GM12878 (cell line): ENCODE measurements at regions not wholly inside any gene's neighbourhood (a gene's known extent, or its start where the extent isn't known, plus 50 kb on each side); places are given as distances from the start of the nearest gene placed in this dataset.

Source experiments
- ATAC-seq: fragments of 200-7000 bp; cut with Tn5 transposase; 3 replicates; pipeline ENCODE4 v1.9.1; 2020; ENCODE audit warnings: mild to moderate bottlenecking, moderate library complexity
- BruUV-seq: library from RNA; stranded (reverse); fragments of 400-500 nt; replicated peaks from 2 replicates; lab custom pipeline; 2021; lab: Mats Ljungman, UMichigan
- CTCF ChIA-PET: fragments of 300-600 bp; sonication (Branson Sonifier 250); formaldehyde crosslinking; extraction: SDS; loops from one replicate; lab custom pipeline; 2021; ENCODE audit warnings: inconsistent platforms; lab: Yijun Ruan, JAX
- POLR2A ChIA-PET: fragments of 350-600 bp; formaldehyde crosslinking; extraction: SDS; loops from one replicate; lab custom pipeline; 2021; ENCODE audit warnings: inconsistent platforms; lab: Charles Lee
- RAD21 ChIA-PET: fragments of 300-600 bp; sonication (Branson Sonifier 250); formaldehyde crosslinking; loops from one replicate; lab custom pipeline; 2023; ENCODE audit warnings: antibody characterized with exemption; ENCODE audit not compliant: unreplicated experiment; lab: Charles Lee
- SMC1A ChIA-PET: fragments of 300-600 bp; sonication (Branson Sonifier 250); formaldehyde crosslinking; loops from one replicate; lab custom pipeline; 2023; ENCODE audit not compliant: unreplicated experiment, uncharacterized antibody; lab: Charles Lee
- DNase-seq: peaks from one replicate; pipeline ENCODE4 v3.0.0-alpha.2; 2011; ENCODE audit warnings: low read depth, low spot score
- FAIRE-seq: peaks from 3 replicates; lab custom pipeline; 2011; peaks lifted over from hg19 to GRCh38; lab: Jason Lieb, UNC
- H2AFZ ChIP-seq: 2 replicates; pipeline ENCODE4 v1.6.0; 2011; ENCODE audit warnings: low read depth, low read length, control low read depth; ENCODE audit not compliant: control insufficient read depth
- H3K27ac ChIP-seq: 2 replicates; pipeline ENCODE4 v1.5.1; 2011; ENCODE audit warnings: control low read depth; ENCODE audit not compliant: control insufficient read depth, insufficient read depth
- H3K27me3 ChIP-seq, 2 experiments: replicated peaks in 1 of 2; 2 replicates each; pipeline versions ENCODE4 v1.6.0 to v1.6.1; 2011; ENCODE audit warnings: low read length in 1 of 2; ENCODE audit not compliant: control insufficient read depth in 2 of 2, insufficient read depth in 2 of 2
- H3K36me3 ChIP-seq, 2 experiments: 2 replicates each; pipeline ENCODE4 v1.5.1; 2011; ENCODE audit warnings: low read length in 1 of 2; ENCODE audit not compliant: control insufficient read depth in 2 of 2, insufficient read depth in 2 of 2
- H3K4me1 ChIP-seq: 2 replicates; pipeline ENCODE4 v1.6.1; 2011; ENCODE audit warnings: mild to moderate bottlenecking, low read length, moderate library complexity, mixed read lengths; ENCODE audit not compliant: control insufficient read depth, insufficient read depth
- H3K4me2 ChIP-seq: 2 replicates; pipeline ENCODE4 v1.6.0; 2011; ENCODE audit warnings: control low read depth; ENCODE audit not compliant: control insufficient read depth, insufficient read depth
- H3K4me3 ChIP-seq: fragments of 200-600 bp; sonication (generic); 2 replicates; pipeline ENCODE4 v1.5.1; 2016
- H3K79me2 ChIP-seq: 2 replicates; pipeline ENCODE4 v1.6.0; 2011; ENCODE audit warnings: low read length; ENCODE audit not compliant: control insufficient read depth, insufficient read depth
- H3K9ac ChIP-seq: 2 replicates; pipeline ENCODE4 v1.8.0; 2011; ENCODE audit warnings: low read length, control low read depth, mixed read lengths; ENCODE audit not compliant: control insufficient read depth, insufficient read depth
- H3K9me3 ChIP-seq: replicated peaks from 3 replicates; pipeline ENCODE4 v1.5.1; 2011; ENCODE audit warnings: mild to moderate bottlenecking, low read length; ENCODE audit not compliant: control insufficient read depth, insufficient read depth
- H4K20me1 ChIP-seq: 2 replicates; pipeline ENCODE4 v1.6.0; 2011; ENCODE audit not compliant: control insufficient read depth, insufficient read depth
- BHLHE40 ChIP-seq, 2 experiments: fragments of 450-650 bp in 1 of 2; IDR thresholded peaks; 2 replicates each; pipeline ENCODE4 v1.6.1; 2011 to 2017; ENCODE audit warnings: low read depth in 2 of 2, borderline replicate concordance in 1 of 2, improper control_type of control experiment in 1 of 2, low read length in 1 of 2, mild to moderate bottlenecking in 1 of 2
- EED ChIP-seq: sonication (generic); IDR thresholded peaks from 2 replicates; pipeline ENCODE4 v1.6.1; 2016; ENCODE audit warnings: antibody characterized with exemption, low read depth
- EGR1 ChIP-seq, 2 experiments: IDR thresholded peaks; 1 replicate in 1 of 2; 2 replicates in 1 of 2; pipeline ENCODE4 v1.6.1; 2011 to 2012; ENCODE audit warnings: low read depth in 2 of 2, low read length in 2 of 2, borderline replicate concordance in 1 of 2, mild to moderate bottlenecking in 1 of 2, moderate library complexity in 1 of 2
- HDAC2 ChIP-seq: fragments of 200-600 bp; sonication (generic); IDR thresholded peaks from 2 replicates; pipeline ENCODE4 v1.6.1; 2017
- IRF3 ChIP-seq: fragments of 450-650 bp; IDR thresholded peaks from 2 replicates; pipeline ENCODE4 v1.6.1; 2014; ENCODE audit warnings: mild to moderate bottlenecking
- MEF2B ChIP-seq: fragments of 450-650 bp; IDR thresholded peaks from 2 replicates; pipeline ENCODE4 v1.6.1; 2018; ENCODE audit warnings: mild to moderate bottlenecking, moderate library complexity; ENCODE audit not compliant: partially characterized antibody, poor library complexity, severe bottlenecking
- PAX8 ChIP-seq: fragments of 450-650 bp; IDR thresholded peaks from 2 replicates; pipeline ENCODE4 v1.6.1; 2017; ENCODE audit warnings: mild to moderate bottlenecking, moderate library complexity
- POU2F2 ChIP-seq: IDR thresholded peaks from 3 replicates; pipeline ENCODE4 v1.6.1; 2011; ENCODE audit warnings: low read depth, mild to moderate bottlenecking, low read length, borderline replicate concordance
- SIN3A ChIP-seq: IDR thresholded peaks from 2 replicates; pipeline ENCODE4 v1.6.1; 2012; ENCODE audit warnings: low read depth, low read length, improper control_type of control experiment
- SKIL ChIP-seq: fragments of 450-650 bp; IDR thresholded peaks from 2 replicates; pipeline ENCODE4 v1.6.1; 2017; ENCODE audit warnings: mild to moderate bottlenecking, low read depth, inconsistent platforms; ENCODE audit not compliant: poor library complexity, severe bottlenecking
- STAT3 ChIP-seq: IDR thresholded peaks from 2 replicates; pipeline ENCODE4 v1.6.1; 2011; ENCODE audit warnings: low read depth, low read length, improper control_type of control experiment
- WRNIP1 ChIP-seq: IDR thresholded peaks from 2 replicates; pipeline ENCODE4 v1.6.1; 2011; ENCODE audit warnings: low read depth, low read length, improper control_type of control experiment, borderline replicate concordance
- ZNF384 ChIP-seq: IDR thresholded peaks from 2 replicates; pipeline ENCODE4 v1.6.1; 2012; ENCODE audit warnings: low read depth, mild to moderate bottlenecking, low read length, improper control_type of control experiment, borderline replicate concordance
- ZNF687 ChIP-seq: fragments of 450-650 bp; IDR thresholded peaks from 2 replicates; pipeline ENCODE4 v1.6.1; 2017; ENCODE audit warnings: mild to moderate bottlenecking, moderate library complexity
- WGBS: methylation state at CpG from one replicate; pipeline ENCODE4 v1.1.6; 2016; ENCODE audit warnings: low lambda C conversion rate; ENCODE audit not compliant: insufficient replicate concordance, insufficient coverage; ENCODE audit errors: missing lambda C conversion rate; 5-methylcytosine and 5-hydroxymethylcytosine counted together
- in situ Hi-C: fragments of 300-500 bp; cut with MboI; formaldehyde crosslinking; loops from 9 replicates; pipeline ENCODE4 v1.14.3; 2018; ENCODE audit warnings: mixed read lengths
- intact Hi-C: fragments of 100-400 bp; cut with micrococcal nuclease; formaldehyde crosslinking; loops from one replicate; pipeline ENCODE4 v1.14.2; 2022; ENCODE audit not compliant: unreplicated experiment

- no peak for TF ChIP-seq ZNF687
- no peak for TF ChIP-seq HDAC2
- TF ChIP-seq PAX8, result no peak
- TF ChIP-seq WRNIP1, result no peak
- TF ChIP-seq MEF2B, result no peak
These were observed 769.7 kb upstream of the GRM7 start (continued) for GRCh38 chr3:6091262-6091661.

- H2AFZ ChIP-seq, result no peak overlapping the region
- H3K4me2 ChIP-seq, result no peak overlapping the region
- no peaks in the 10 kb centered on the region for H3K9me3 ChIP-seq
- DNase-seq (no peak), ATAC-seq (no peak), FAIRE-seq (no peak)
- no peak overlapping the region for H3K4me3 ChIP-seq
- WGBS, result 0% methylated on average over 1 of the region's 1 CpG
- ChIA-PET POLR2A (no interaction called here), RAD21 (no interaction called here), CTCF (interaction anchor here (1.0 to 2.2 kb wide), 2 partner anchors 24 to 1050 kb away, joined by 4 read pairs; no protein-coding TSS in a partner anchor), SMC1A (no interaction called here)
- no peaks in the 10 kb centered on the region for H3K4me1 ChIP-seq
- H3K9ac ChIP-seq, result no peak overlapping the region
- no peaks in the 10 kb centered on the region for H4K20me1 ChIP-seq
- H3K27me3 ChIP-seq, result no peaks in the 10 kb centered on the region
- TF ChIP-seq POU2F2, result no peak
- no peak for TF ChIP-seq SKIL
- no peak for TF ChIP-seq EED
- no peak for TF ChIP-seq STAT3
- no peak for TF ChIP-seq IRF3
- TF ChIP-seq SIN3A, result no peak
- TF ChIP-seq ZNF384, result no peak
- TF ChIP-seq BHLHE40 (IDR thresholded peaks at IDR 0.05; ENCODE audit: borderline replicate concordance in 1 of 2, low read depth in 2 of 2, low read length in 1 of 2), result no peak
- TF ChIP-seq EGR1 (IDR thresholded peaks at IDR 0.05; ENCODE audit: borderline replicate concordance in 1 of 2, low read depth in 2 of 2, low read length in 2 of 2), result no peak
- intact Hi-C loops, result no loop called here
- no peak overlapping the region for H3K27ac ChIP-seq
- in situ Hi-C loops, result no loop called here
- no peaks in the 10 kb centered on the region for H3K36me3 ChIP-seq
- no TSS peak for BruUV-seq
- no peaks in the 10 kb centered on the region for H3K79me2 ChIP-seq
These were observed 765.9 kb upstream of the GRM7 start for GRCh38 chr3:6095006-6095405.
